ENCODE measurements at regions not wholly inside any gene's neighbourhood (a gene's known extent, or its start where the extent isn't known, plus 50 kb on each side); places are given as distances from the start of the nearest gene placed in this dataset.

DNA sequence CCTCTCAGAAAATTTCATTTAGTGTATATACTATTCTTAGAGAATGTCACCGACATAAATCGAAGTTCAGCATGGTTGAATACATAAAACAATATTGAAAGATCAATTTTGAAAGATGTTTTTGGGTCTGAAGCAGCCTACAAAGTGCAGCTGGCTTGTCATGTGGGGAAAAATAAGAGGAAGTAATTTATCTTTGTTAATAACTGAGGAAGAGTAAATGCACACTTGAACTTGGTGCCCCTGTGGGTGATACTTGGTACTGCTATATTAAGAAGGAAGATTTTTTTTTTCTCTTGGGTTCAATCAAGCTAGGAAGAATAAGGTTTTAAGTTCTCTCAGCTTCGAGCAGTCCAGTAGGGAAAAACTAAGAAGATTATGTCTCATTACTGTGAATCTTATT lies 661.3 kb downstream of the RPL10L start:
- no peaks in the 10 kb centered on the region for H3K79me2 ChIP-seq (ENCODE audit: control insufficient read depth, insufficient read depth, low read length)
- H3K36me3 ChIP-seq (ENCODE audit: control insufficient read depth, insufficient read depth, low read length) = no peaks in the 10 kb centered on the region
- DNase-seq (ENCODE audit: extremely low read depth in 1 of 4, low spot score in 3 of 4) (peak in 1 of 4 experiments; percentile 3), ATAC-seq (no peak), FAIRE-seq (no peak)
- H3K9me3 ChIP-seq (replicated peaks; ENCODE audit: control insufficient read depth, insufficient read depth, low read depth, low read length) = no peaks in the 10 kb centered on the region
- H3K9ac ChIP-seq (ENCODE audit: insufficient read depth in 1 of 2, low read depth in 2 of 2, low read length in 2 of 2) = no peak overlapping the region
- no peak for TF ChIP-seq FUS (optimal IDR thresholded peaks at IDR 0.05; ENCODE audit: low read depth, low read length)
- TF ChIP-seq SIN3B (IDR thresholded peaks at IDR 0.05; ENCODE audit: low read depth) = no peak
- no peak for TF ChIP-seq ETV1 (tag; conservative IDR thresholded peaks at IDR 0.05; ENCODE audit: low read depth)
- TF ChIP-seq, protein P1, sequence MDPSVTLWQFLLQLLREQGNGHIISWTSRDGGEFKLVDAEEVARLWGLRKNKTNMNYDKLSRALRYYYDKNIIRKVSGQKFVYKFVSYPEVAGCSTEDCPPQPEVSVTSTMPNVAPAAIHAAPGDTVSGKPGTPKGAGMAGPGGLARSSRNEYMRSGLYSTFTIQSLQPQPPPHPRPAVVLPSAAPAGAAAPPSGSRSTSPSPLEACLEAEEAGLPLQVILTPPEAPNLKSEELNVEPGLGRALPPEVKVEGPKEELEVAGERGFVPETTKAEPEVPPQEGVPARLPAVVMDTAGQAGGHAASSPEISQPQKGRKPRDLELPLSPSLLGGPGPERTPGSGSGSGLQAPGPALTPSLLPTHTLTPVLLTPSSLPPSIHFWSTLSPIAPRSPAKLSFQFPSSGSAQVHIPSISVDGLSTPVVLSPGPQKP (CRISPR knock-in tag; IDR thresholded peaks at IDR 0.05) = no peak
- TF ChIP-seq, protein P2, sequence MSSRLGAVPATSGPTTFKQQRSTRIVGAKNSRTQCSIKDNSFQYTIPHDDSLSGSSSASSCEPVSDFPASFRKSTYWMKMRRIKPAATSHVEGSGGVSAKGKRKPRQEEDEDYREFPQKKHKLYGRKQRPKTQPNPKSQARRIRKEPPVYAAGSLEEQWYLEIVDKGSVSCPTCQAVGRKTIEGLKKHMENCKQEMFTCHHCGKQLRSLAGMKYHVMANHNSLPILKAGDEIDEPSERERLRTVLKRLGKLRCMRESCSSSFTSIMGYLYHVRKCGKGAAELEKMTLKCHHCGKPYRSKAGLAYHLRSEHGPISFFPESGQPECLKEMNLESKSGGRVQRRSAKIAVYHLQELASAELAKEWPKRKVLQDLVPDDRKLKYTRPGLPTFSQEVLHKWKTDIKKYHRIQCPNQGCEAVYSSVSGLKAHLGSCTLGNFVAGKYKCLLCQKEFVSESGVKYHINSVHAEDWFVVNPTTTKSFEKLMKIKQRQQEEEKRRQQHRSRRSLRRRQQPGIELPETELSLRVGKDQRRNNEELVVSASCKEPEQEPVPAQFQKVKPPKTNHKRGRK (tag; IDR thresholded peaks at IDR 0.05) = no peak
- TF ChIP-seq HNRNPLL (IDR thresholded peaks at IDR 0.05; ENCODE audit: low read depth, low read length, poor library complexity, severe bottlenecking) = no peak
- no peak for TF ChIP-seq HDGF (IDR thresholded peaks at IDR 0.05)
- TF ChIP-seq C11orf30 (IDR thresholded peaks at IDR 0.05; ENCODE audit: low read depth) = no peak
- TF ChIP-seq NCOA1 (IDR thresholded peaks at IDR 0.05; ENCODE audit: low read depth) = no peak
- no peak for TF ChIP-seq IRF1 (CRISPR knock-in tag; IDR thresholded peaks at IDR 0.05; ENCODE audit: borderline replicate concordance)
- TF ChIP-seq ZFX (CRISPR knock-in tag; IDR thresholded peaks at IDR 0.05) = no peak
- H2AFZ ChIP-seq (ENCODE audit: low read depth, low read length) = no peak overlapping the region
- BruUV-seq (replicated peaks) = no TSS peak
- CTCF ChIA-PET (ENCODE audit: low intra/inter-chr PET ratio) = no interaction called here
- no peaks in the 10 kb centered on the region for H3K4me1 ChIP-seq (replicated peaks in 1 of 2; ENCODE audit: control insufficient read depth in 2 of 2, insufficient read depth in 2 of 2, low read length in 2 of 2)
- intact Hi-C loops (cut with micrococcal nuclease) (no loop called here), in situ Hi-C loops (cut with MboI) (no loop called here)
- POLR2A ChIA-PET = no interaction called here
- no peaks in the 10 kb centered on the region for H4K20me1 ChIP-seq (replicated peaks; ENCODE audit: control insufficient read depth, insufficient read depth, low read length)
- H3K27me3 ChIP-seq (ENCODE audit: control insufficient read depth in 2 of 2, insufficient read depth in 2 of 2, low read length in 2 of 2) = no peaks in the 10 kb centered on the region
- no peaks in the 10 kb centered on the region for H3K9me1 ChIP-seq (ENCODE audit: control insufficient read depth, insufficient read depth, low read length)
- H3K4me3 ChIP-seq = no peak overlapping the region
- H3K27ac ChIP-seq (ENCODE audit: extremely low read depth, low read depth, low read length) = no peak overlapping the region
- no peak overlapping the region for H3K4me2 ChIP-seq (ENCODE audit: insufficient read depth, low read length)
- 0% methylated on average over 3 of the region's 3 CpGs for WGBS (ENCODE audit: insufficient coverage, low coverage, missing lambda C conversion rate)
